ENCODE measurements at regions not wholly inside any gene's neighbourhood (a gene's known extent, or its start where the extent isn't known, plus 50 kb on each side); places are given as distances from the start of the nearest gene placed in this dataset.

DNA sequence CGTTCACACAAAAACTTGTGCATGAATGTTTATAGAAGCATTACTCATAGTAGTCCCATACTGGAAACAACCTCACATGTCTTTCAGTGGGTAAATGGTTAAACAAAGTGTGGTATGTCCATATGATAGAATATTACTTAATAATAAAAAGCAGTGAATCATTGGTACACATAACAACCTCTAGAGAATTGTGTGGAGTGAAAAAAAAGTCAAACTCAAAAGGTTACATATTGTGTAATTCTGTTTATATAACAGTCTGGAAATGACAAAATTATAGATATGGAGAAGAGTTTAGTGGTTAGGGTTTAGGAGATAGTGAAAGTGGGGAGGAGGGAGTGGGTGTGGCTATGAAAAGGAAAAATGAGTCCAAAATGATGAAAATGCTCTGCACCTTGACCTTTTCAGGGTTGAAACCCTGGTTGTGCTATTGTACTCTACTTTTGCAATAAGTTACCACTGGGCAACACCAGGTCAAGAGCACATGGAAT, 243.4 kb upstream of the DDI1 start:
- Histone ChIP-seq H3K36me3 (ENCODE audit: low read depth, low read length) (no peaks in the 10 kb centered on the region), H3K27ac (ENCODE audit: low read length) (no peak overlapping the region), H4K20me1 (ENCODE audit: low read length) (no peaks in the 10 kb centered on the region), H3K9me3 (ENCODE audit: low read length) (no peaks in the 10 kb centered on the region), H3K4me1 (ENCODE audit: insufficient read depth, low read length) (no peaks in the 10 kb centered on the region), H2AFZ (ENCODE audit: low read length) (no peak overlapping the region), H3K79me2 (ENCODE audit: low read length) (no peaks in the 10 kb centered on the region), H3K27me3 (ENCODE audit: low read length) (no peaks in the 10 kb centered on the region; the same call in none of the 2 replicates), H3K4me3 (ENCODE audit: low read length) (no peak overlapping the region), H3F3A (ENCODE audit: low read length, unreplicated experiment) (no peaks in the 10 kb centered on the region), H3K4me2 (ENCODE audit: low read length) (no peak overlapping the region), H3K9ac (ENCODE audit: low read length) (no peak overlapping the region), H3K9me2 (replicated peaks; ENCODE audit: low read length) (no peaks in the 10 kb centered on the region)
- DNase-seq (no peak), ATAC-seq (no peak)
- ChIA-PET CTCF (no interaction called here), POLR2A (ENCODE audit: unreplicated experiment) (no interaction called here)
- no TSS peak for BruUV-seq (replicated peaks)
- intact Hi-C loops (cut with micrococcal nuclease): no loop called here
- no peak for TF ChIP-seq EZH2phosphoT487 (IDR thresholded peaks at IDR 0.05; ENCODE audit: borderline replicate concordance, low read length)
- TF ChIP-seq EZH2 (IDR thresholded peaks at IDR 0.05; ENCODE audit: low read length, unreplicated experiment): no peak
- TF ChIP-seq, protein P1, sequence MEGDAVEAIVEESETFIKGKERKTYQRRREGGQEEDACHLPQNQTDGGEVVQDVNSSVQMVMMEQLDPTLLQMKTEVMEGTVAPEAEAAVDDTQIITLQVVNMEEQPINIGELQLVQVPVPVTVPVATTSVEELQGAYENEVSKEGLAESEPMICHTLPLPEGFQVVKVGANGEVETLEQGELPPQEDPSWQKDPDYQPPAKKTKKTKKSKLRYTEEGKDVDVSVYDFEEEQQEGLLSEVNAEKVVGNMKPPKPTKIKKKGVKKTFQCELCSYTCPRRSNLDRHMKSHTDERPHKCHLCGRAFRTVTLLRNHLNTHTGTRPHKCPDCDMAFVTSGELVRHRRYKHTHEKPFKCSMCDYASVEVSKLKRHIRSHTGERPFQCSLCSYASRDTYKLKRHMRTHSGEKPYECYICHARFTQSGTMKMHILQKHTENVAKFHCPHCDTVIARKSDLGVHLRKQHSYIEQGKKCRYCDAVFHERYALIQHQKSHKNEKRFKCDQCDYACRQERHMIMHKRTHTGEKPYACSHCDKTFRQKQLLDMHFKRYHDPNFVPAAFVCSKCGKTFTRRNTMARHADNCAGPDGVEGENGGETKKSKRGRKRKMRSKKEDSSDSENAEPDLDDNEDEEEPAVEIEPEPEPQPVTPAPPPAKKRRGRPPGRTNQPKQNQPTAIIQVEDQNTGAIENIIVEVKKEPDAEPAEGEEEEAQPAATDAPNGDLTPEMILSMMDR (conservative IDR thresholded peaks at IDR 0.05; ENCODE audit: low read depth, low read length): no peak

DNA sequence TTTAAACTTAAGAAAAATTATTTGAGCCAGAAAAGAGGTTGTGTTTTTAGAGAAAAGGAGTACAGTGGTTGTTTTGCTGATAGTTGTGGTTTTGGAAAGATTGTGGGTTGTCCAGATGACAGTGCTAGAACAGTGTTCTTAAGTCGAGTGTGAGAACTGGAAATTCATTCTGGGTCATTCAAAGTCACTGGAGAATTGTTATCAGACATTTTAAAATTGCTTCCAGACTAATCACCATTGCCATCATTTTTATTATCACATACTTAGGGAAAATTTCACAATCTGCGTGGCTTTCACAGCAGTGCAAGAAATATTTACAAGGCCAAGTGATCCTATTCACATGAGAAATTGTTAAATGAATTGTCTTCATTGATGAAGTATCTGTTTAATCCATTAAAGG, 242.2 kb upstream of the DDI1 start:
- no TSS peak for BruUV-seq (replicated peaks)
- TF ChIP-seq, protein P1 (conservative IDR thresholded peaks at IDR 0.05; ENCODE audit: low read depth, low read length): no peak
- TF ChIP-seq EZH2 (IDR thresholded peaks at IDR 0.05; ENCODE audit: low read length, unreplicated experiment): no peak
- no peak for TF ChIP-seq EZH2phosphoT487 (IDR thresholded peaks at IDR 0.05; ENCODE audit: borderline replicate concordance, low read length)
- Histone ChIP-seq H3K9ac (ENCODE audit: low read length) (no peak overlapping the region), H3K4me2 (ENCODE audit: low read length) (no peak overlapping the region), H4K20me1 (ENCODE audit: low read length) (no peaks in the 10 kb centered on the region), H3F3A (ENCODE audit: low read length, unreplicated experiment) (no peaks in the 10 kb centered on the region), H2AFZ (ENCODE audit: low read length) (no peak overlapping the region), H3K4me1 (ENCODE audit: insufficient read depth, low read length) (no peaks in the 10 kb centered on the region), H3K9me3 (ENCODE audit: low read length) (no peaks in the 10 kb centered on the region), H3K36me3 (ENCODE audit: low read depth, low read length) (no peaks in the 10 kb centered on the region), H3K9me2 (replicated peaks; ENCODE audit: low read length) (no peaks in the 10 kb centered on the region), H3K27me3 (ENCODE audit: low read length) (no peaks in the 10 kb centered on the region; the same call in none of the 2 replicates), H3K79me2 (ENCODE audit: low read length) (no peaks in the 10 kb centered on the region), H3K4me3 (ENCODE audit: low read length) (no peak overlapping the region), H3K27ac (ENCODE audit: low read length) (no peak overlapping the region)
- ATAC-seq: no peak
- ChIA-PET CTCF (no interaction called here), POLR2A (ENCODE audit: unreplicated experiment) (no interaction called here)
- intact Hi-C loops (cut with micrococcal nuclease): no loop called here
- no peak for DNase-seq

DNA sequence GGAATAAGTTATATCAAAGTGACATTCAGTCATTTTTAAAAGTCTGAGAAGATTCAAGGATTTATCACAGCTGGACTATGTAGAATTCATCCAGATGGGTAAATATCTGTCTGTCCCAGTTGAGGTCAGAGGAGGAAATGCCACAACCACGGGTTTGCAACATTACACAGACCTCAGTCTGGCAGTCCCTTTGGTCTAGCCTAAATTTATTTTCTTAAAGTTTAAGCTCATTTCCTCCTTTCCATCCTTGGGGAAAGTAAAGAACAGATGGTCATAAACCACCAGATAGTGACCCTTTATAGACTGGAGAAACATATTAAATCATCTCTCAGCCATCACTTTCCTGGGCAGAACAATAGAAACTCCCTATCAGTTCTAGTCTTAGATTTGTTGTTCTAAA, 238.4 kb upstream of the DDI1 start:
- TF ChIP-seq EZH2phosphoT487 (IDR thresholded peaks at IDR 0.05; ENCODE audit: borderline replicate concordance, low read length) (no peak), EZH2 (IDR thresholded peaks at IDR 0.05; ENCODE audit: low read length, unreplicated experiment) (no peak)
- TF ChIP-seq, protein P1 (conservative IDR thresholded peaks at IDR 0.05; ENCODE audit: low read depth, low read length): no peak
- H3K4me3 ChIP-seq (ENCODE audit: low read length): no peak overlapping the region
- DNase-seq (no peak), ATAC-seq (no peak)
- H3K9ac ChIP-seq (ENCODE audit: low read length): no peak overlapping the region
- CTCF ChIA-PET: no interaction called here
- intact Hi-C loops (cut with micrococcal nuclease): no loop called here
- BruUV-seq (replicated peaks): no TSS peak
- H3F3A ChIP-seq (ENCODE audit: low read length, unreplicated experiment): no peaks in the 10 kb centered on the region
- POLR2A ChIA-PET (ENCODE audit: unreplicated experiment): no interaction called here
- H3K9me3 ChIP-seq (ENCODE audit: low read length): no peaks in the 10 kb centered on the region
- H3K79me2 ChIP-seq (ENCODE audit: low read length): no peaks in the 10 kb centered on the region
- H4K20me1 ChIP-seq (ENCODE audit: low read length): no peaks in the 10 kb centered on the region
- no peaks in the 10 kb centered on the region for H3K4me1 ChIP-seq (ENCODE audit: insufficient read depth, low read length)
- H3K4me2 ChIP-seq (ENCODE audit: low read length): no peak overlapping the region
- no peaks in the 10 kb centered on the region for H3K36me3 ChIP-seq (ENCODE audit: low read depth, low read length)
- H3K27ac ChIP-seq (ENCODE audit: low read length): no peak overlapping the region
- H2AFZ ChIP-seq (ENCODE audit: low read length): no peak overlapping the region
- no peaks in the 10 kb centered on the region; the same call in none of the 2 replicates for H3K27me3 ChIP-seq (ENCODE audit: low read length)
- H3K9me2 ChIP-seq (replicated peaks; ENCODE audit: low read length): no peaks in the 10 kb centered on the region
